ENCODE measurements at regions not wholly inside any gene's neighbourhood (a gene's known extent, or its start where the extent isn't known, plus 50 kb on each side); places are given as distances from the start of the nearest gene placed in this dataset.

- no peak for TF ChIP-seq CTCF (IDR thresholded peaks at IDR 0.05)
- TF ChIP-seq POLR2A (IDR thresholded peaks at IDR 0.05): no peak
- TF ChIP-seq EP300 (IDR thresholded peaks at IDR 0.05): no peak
Measured at GRCh38 chr20:58065508-58066361, 162.7 kb downstream of the ANKRD60 start.

Measured in tibial nerve (tissue), 4 donors.